Frontal cortex (tissue), 3 donors: ENCODE measurements at regions not wholly inside any gene's neighbourhood (a gene's known extent, or its start where the extent isn't known, plus 50 kb on each side); places are given as distances from the start of the nearest gene placed in this dataset.

ENCODE experiments used
- DNase-seq, 2 donors: peaks; one replicate each; pipeline ENCODE4 v3.0.0; 2012; ENCODE audit warnings: low spot score in 2 of 2
- FAIRE-seq: peaks from 2 replicates; lab custom pipeline; 2012; peaks lifted over from hg19 to GRCh38; lab: Jason Lieb, UNC
- donor health status: control.
- donor health status: control.
- donor health status: control.

DNA sequence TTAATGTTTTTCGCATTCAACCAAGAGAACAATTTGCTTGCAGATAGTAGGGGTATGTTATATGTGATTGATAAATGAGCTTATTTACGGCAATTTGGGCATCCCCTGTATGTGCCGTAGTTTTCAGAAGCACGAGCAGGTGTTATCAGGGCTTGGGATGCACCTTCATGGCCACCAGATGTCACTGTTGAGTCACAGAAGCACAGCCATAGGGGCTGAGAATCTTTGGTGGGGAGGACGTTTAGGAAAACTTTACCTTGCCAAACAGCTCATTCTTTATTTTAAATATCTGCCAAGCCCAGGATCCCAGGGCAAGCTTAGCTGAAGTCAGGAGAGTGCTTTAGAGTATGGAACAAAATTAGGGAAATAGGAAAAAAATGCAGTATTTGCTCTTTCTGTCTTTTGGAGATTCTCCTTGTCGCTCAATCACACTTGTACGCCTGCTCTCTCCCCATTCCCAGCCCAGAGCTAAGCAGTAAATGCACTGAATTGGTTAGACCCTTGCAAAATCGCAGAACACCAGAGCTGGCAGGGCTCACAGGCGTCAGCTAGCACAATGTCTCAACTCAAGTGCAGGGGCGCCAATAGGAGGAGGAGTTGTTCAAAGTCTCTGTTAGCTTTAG, 93.6 kb upstream of the MPHOSPH6 start:
- peak; percentile 14 to 45 for DNase-seq
- FAIRE-seq = no peak

DNA sequence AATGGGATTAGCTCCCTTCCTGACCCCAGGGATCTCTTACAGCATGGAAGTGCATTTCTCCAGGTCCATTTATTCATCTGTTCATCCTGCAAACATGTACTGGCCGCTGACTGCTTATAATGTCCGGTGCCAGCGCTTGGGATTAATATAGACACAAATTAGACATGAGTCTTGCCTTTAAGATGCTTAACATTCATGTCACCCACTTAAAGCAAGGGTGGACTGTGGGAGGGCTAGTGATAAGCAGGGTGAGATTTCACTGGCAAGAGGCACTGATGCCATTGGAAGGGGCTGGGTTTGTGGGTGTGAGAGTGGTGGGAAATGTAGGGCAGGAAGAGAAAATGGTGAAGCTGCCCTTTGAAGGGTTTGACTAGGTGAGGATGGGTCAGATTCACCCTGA, 92.2 kb upstream of the MPHOSPH6 start:
- FAIRE-seq = no peak

GRCh38 chr16:82260212-82260795, 90.3 kb upstream of the MPHOSPH6 start:
- no peak for FAIRE-seq

More for the DNA sequence above, 92.2 kb upstream of the MPHOSPH6 start:
- DNase-seq = no peak

GRCh38 chr16:82259731-82260130, 89.7 kb upstream of the MPHOSPH6 start:
- FAIRE-seq (no peak), DNase-seq (no peak)

More at GRCh38 chr16:82260212-82260795, 90.3 kb upstream of the MPHOSPH6 start:
- no peak for DNase-seq

DNA sequence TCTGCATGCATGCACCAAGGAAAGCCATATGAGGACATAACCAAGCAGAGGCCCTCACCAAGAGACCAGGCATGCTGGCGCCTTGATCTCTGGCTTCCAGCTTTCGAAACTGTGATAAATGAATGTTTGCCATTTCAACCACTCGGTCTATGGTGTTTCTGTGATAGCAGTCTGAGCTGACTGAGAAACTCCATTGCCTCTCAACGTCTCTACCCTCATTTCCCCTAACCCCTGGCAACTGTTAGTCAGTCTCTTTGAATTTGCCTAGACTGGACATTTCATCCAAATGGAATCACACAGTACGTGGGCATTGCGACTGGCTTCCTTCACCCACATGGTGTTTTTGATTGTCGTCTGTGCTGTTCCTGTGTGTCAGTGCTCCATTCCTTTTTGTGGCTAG, 88.0 kb upstream of the MPHOSPH6 start:
- DNase-seq (no peak), FAIRE-seq (no peak)

GRCh38 chr16:82252582-82252981, 82.6 kb upstream of the MPHOSPH6 start:
- FAIRE-seq = no peak
- no peak for DNase-seq

DNA sequence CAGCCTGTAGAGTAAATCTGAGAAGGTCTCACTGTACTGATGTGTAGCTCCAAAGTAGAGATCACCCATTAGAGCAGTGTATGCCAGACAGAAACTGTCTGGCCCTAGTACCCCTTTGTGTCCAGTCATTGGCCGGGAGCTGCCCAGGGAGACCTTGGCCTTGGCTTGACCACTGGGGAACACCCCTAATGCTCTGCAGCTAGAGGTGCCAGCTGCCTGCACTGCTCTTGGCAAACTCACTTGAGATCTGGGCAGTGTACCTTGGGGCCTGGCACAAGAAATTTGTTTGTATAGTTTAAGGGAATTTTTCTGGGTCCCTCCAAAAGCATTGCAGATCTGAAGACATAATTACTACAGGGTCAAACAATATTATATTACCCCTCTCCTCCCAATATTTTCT, 78.7 kb upstream of the MPHOSPH6 start:
- no peak for DNase-seq
- no peak for FAIRE-seq

GRCh38 chr16:82248012-82248656, 78.1 kb upstream of the MPHOSPH6 start:
- no peak for FAIRE-seq
- no peak for DNase-seq

DNA sequence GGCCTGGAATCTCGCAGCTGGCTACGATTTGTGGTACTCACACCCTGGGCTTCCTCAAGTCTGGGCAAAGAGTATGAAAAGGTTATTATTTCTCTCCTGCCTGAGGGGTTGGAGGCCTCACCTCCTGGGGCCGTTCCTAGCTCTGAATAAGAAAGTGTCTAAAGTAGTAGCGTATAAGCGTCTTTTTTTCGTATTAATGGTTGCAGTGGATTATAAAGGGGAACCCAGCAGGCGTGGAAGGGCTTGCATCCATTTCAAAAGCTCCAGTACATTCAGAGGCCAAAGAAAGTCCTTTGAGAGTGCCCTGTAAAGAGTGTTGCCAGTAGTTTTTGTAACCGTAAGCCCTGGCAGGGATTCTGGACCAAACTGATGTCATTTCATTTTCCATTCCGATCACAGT, 72.2 kb upstream of the MPHOSPH6 start:
- DNase-seq (no peak), FAIRE-seq (no peak)

- DNase-seq = no peak
Measured at GRCh38 chr16:82241469-82242052, 71.5 kb upstream of the MPHOSPH6 start.

GRCh38 chr16:82240111-82240510, 70.1 kb upstream of the MPHOSPH6 start:
- no peak for FAIRE-seq
- no peak for DNase-seq

More at GRCh38 chr16:82241469-82242052, 71.5 kb upstream of the MPHOSPH6 start:
- no peak for FAIRE-seq

GRCh38 chr16:82236875-82237274, 66.9 kb upstream of the MPHOSPH6 start:
- DNase-seq (no peak), FAIRE-seq (no peak)

- DNase-seq = no peak
- no peak for FAIRE-seq
Measured at GRCh38 chr16:82236415-82236814, 66.4 kb upstream of the MPHOSPH6 start.

DNA sequence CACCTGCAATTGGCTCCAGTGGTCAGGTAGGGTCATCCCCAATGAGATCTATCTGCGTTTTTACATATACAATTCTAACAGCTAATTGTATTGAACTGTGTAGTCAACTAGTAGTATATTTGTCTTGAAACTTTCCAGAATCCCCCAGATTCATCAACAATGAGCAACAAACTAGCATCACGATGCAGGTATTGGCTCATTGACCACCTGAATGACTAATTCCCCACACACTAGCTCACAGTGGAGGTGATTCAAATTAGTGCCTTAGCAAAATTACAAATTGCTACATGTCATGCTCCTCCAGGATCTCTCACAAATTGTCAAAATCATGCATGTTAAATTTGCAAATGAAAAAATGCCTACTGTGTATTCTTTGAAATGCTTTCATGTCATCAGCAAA, 62.8 kb upstream of the MPHOSPH6 start:
- DNase-seq = no peak
- FAIRE-seq = no peak

GRCh38 chr16:82231008-82231787, 61.2 kb upstream of the MPHOSPH6 start:
- no peak for FAIRE-seq
- no peak for DNase-seq

DNA sequence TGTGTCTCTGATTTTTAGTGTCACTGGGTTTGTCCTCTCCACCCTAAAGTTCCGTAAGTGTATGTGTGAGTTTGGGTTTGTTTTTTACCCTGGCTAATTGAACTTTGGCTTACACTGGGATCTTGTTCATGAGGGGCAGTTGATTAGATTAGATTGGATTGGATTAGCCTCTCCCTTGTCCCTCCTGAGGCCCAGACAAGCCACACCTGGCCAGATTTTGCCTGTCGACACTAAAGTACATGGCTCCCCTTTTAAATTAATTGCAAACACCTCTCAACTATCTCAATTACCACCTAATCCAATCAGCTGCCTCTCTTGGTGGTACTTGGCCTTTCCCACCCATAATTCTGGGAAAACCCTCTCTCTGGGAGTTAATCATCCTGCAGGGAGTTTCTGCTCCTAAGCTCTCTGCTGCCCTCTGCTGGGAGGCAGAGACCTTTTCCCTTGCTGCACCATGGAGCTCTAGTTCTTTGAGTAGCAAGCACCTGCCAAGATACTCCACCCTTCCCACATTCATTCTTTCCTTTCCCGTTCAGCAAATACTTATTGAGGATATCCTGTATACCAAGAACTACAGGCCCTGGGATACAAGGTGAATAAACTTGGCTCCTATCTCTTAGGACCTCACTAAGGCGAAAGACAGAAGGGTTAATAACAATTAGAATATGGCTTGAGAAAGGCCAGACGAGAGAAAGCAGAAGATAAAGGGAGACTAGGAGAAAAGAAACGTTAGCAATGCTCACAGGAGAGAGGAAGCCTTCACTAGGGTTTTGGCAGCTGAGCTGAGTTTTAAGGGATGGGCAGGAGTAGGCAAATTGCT, 60.0 kb upstream of the MPHOSPH6 start:
- DNase-seq (peak; percentile 11 to 33), FAIRE-seq (no peak)

GRCh38 chr16:82226327-82226726, 56.3 kb upstream of the MPHOSPH6 start:
- DNase-seq (no peak), FAIRE-seq (no peak)

GRCh38 chr16:82224821-82225220, 54.8 kb upstream of the MPHOSPH6 start:
- DNase-seq = no peak
- no peak for FAIRE-seq

GRCh38 chr16:82220541-82220940, 50.5 kb upstream of the MPHOSPH6 start:
- no peak for DNase-seq
- no peak for FAIRE-seq
